ENCODE measurements at regions not wholly inside any gene's neighbourhood (a gene's known extent, or its start where the extent isn't known, plus 50 kb on each side); places are given as distances from the start of the nearest gene placed in this dataset.

GRCh38 chr7:49371771-49372170 is 401.7 kb upstream of the VWC2 start:
- no peak for TF ChIP-seq CTCF (IDR thresholded peaks at IDR 0.05)
- TF ChIP-seq EP300 (IDR thresholded peaks at IDR 0.05) = no peak
